ENCODE measurements at regions not wholly inside any gene's neighbourhood (a gene's known extent, or its start where the extent isn't known, plus 50 kb on each side); places are given as distances from the start of the nearest gene placed in this dataset.

- H3K9ac ChIP-seq (ENCODE audit: insufficient read depth in 1 of 2, low read depth in 2 of 2, low read length in 2 of 2), result no peak overlapping the region
- no peaks in the 10 kb centered on the region for H3K4me1 ChIP-seq (replicated peaks in 1 of 2; ENCODE audit: control insufficient read depth in 2 of 2, insufficient read depth in 2 of 2, low read length in 2 of 2)
- no peaks in the 10 kb centered on the region for H3K9me3 ChIP-seq (replicated peaks; ENCODE audit: control insufficient read depth, insufficient read depth, low read depth, low read length)
- DNase-seq (ENCODE audit: extremely low read depth in 1 of 4, low spot score in 3 of 4) (no peak), FAIRE-seq (no peak), ATAC-seq (no peak)
- POLR2A ChIA-PET, result no interaction called here
- 0% methylated on average over 1 of the region's 1 CpG for WGBS (ENCODE audit: insufficient coverage, low coverage, missing lambda C conversion rate)
- no peak overlapping the region for H3K4me2 ChIP-seq (ENCODE audit: insufficient read depth, low read length)
- in situ Hi-C loops (cut with MboI) (no loop called here), intact Hi-C loops (cut with micrococcal nuclease) (no loop called here)
- H3K36me3 ChIP-seq (ENCODE audit: control insufficient read depth, insufficient read depth, low read length), result no peaks in the 10 kb centered on the region
- no TSS peak for BruUV-seq (replicated peaks)
- CTCF ChIA-PET (ENCODE audit: low intra/inter-chr PET ratio), result no interaction called here
- H2AFZ ChIP-seq (ENCODE audit: low read depth, low read length), result no peak overlapping the region
- H4K20me1 ChIP-seq (replicated peaks; ENCODE audit: control insufficient read depth, insufficient read depth, low read length), result no peaks in the 10 kb centered on the region
- no peaks in the 10 kb centered on the region for H3K9me1 ChIP-seq (ENCODE audit: control insufficient read depth, insufficient read depth, low read length)
- H3K27me3 ChIP-seq (ENCODE audit: control insufficient read depth in 2 of 2, insufficient read depth in 2 of 2, low read length in 2 of 2), result no peaks in the 10 kb centered on the region
- H3K79me2 ChIP-seq (ENCODE audit: control insufficient read depth, insufficient read depth, low read length), result no peaks in the 10 kb centered on the region
- no peak overlapping the region for H3K4me3 ChIP-seq
- no peak overlapping the region for H3K27ac ChIP-seq (ENCODE audit: extremely low read depth, low read depth, low read length)
- TF ChIP-seq DDX20 (tag; IDR thresholded peaks at IDR 0.05; ENCODE audit: low read depth) (no peak), BMI1 (IDR thresholded peaks at IDR 0.05; ENCODE audit: low read length) (no peak), ZNF384 (IDR thresholded peaks at IDR 0.05; ENCODE audit: low read depth, low read length) (no peak), ZNF217 (CRISPR knock-in tag; IDR thresholded peaks at IDR 0.05) (no peak), KLF16 (IDR thresholded peaks at IDR 0.05) (no peak), MECOM (CRISPR knock-in tag; IDR thresholded peaks at IDR 0.05) (no peak), SMARCC2 (IDR thresholded peaks at IDR 0.05; ENCODE audit: low read depth) (no peak), PCBP1 (IDR thresholded peaks at IDR 0.05; ENCODE audit: low read depth, low read length, poor library complexity, severe bottlenecking) (no peak), LEF1 (IDR thresholded peaks at IDR 0.05) (no peak), MYC (IDR thresholded peaks at IDR 0.05; ENCODE audit: low read depth, low read length) (no peak), MYC (CRISPR knock-in tag; IDR thresholded peaks at IDR 0.05; ENCODE audit: borderline replicate concordance, low read depth) (no peak), CREM (IDR thresholded peaks at IDR 0.05; ENCODE audit: low read depth) (no peak), FOXK1 (CRISPR knock-in tag; IDR thresholded peaks at IDR 0.05; ENCODE audit: borderline replicate concordance) (no peak), U2AF2 (optimal IDR thresholded peaks at IDR 0.05; ENCODE audit: low read depth, low read length) (no peak), CCAR2 (IDR thresholded peaks at IDR 0.05; ENCODE audit: low read depth, low read length) (no peak)
- TF ChIP-seq, protein P1, sequence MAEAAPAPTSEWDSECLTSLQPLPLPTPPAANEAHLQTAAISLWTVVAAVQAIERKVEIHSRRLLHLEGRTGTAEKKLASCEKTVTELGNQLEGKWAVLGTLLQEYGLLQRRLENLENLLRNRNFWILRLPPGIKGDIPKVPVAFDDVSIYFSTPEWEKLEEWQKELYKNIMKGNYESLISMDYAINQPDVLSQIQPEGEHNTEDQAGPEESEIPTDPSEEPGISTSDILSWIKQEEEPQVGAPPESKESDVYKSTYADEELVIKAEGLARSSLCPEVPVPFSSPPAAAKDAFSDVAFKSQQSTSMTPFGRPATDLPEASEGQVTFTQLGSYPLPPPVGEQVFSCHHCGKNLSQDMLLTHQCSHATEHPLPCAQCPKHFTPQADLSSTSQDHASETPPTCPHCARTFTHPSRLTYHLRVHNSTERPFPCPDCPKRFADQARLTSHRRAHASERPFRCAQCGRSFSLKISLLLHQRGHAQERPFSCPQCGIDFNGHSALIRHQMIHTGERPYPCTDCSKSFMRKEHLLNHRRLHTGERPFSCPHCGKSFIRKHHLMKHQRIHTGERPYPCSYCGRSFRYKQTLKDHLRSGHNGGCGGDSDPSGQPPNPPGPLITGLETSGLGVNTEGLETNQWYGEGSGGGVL (CRISPR knock-in tag; IDR thresholded peaks at IDR 0.05), result no peak
- TF ChIP-seq, protein P2, sequence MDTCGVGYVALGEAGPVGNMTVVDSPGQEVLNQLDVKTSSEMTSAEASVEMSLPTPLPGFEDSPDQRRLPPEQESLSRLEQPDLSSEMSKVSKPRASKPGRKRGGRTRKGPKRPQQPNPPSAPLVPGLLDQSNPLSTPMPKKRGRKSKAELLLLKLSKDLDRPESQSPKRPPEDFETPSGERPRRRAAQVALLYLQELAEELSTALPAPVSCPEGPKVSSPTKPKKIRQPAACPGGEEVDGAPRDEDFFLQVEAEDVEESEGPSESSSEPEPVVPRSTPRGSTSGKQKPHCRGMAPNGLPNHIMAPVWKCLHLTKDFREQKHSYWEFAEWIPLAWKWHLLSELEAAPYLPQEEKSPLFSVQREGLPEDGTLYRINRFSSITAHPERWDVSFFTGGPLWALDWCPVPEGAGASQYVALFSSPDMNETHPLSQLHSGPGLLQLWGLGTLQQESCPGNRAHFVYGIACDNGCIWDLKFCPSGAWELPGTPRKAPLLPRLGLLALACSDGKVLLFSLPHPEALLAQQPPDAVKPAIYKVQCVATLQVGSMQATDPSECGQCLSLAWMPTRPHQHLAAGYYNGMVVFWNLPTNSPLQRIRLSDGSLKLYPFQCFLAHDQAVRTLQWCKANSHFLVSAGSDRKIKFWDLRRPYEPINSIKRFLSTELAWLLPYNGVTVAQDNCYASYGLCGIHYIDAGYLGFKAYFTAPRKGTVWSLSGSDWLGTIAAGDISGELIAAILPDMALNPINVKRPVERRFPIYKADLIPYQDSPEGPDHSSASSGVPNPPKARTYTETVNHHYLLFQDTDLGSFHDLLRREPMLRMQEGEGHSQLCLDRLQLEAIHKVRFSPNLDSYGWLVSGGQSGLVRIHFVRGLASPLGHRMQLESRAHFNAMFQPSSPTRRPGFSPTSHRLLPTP (IDR thresholded peaks at IDR 0.05; ENCODE audit: borderline replicate concordance, extremely low read depth, insufficient read length), result no peak
- TF ChIP-seq, protein P3, sequence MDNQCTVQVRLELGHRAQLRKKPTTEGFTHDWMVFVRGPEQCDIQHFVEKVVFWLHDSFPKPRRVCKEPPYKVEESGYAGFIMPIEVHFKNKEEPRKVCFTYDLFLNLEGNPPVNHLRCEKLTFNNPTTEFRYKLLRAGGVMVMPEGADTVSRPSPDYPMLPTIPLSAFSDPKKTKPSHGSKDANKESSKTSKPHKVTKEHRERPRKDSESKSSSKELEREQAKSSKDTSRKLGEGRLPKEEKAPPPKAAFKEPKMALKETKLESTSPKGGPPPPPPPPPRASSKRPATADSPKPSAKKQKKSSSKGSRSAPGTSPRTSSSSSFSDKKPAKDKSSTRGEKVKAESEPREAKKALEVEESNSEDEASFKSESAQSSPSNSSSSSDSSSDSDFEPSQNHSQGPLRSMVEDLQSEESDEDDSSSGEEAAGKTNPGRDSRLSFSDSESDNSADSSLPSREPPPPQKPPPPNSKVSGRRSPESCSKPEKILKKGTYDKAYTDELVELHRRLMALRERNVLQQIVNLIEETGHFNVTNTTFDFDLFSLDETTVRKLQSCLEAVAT (IDR thresholded peaks at IDR 0.05), result no peak
Observed at GRCh38 chr16:60214311-60214710, 1480.2 kb upstream of the GOT2 start.
